DND-41 (cell line): ENCODE measurements at regions not wholly inside any gene's neighbourhood (a gene's known extent, or its start where the extent isn't known, plus 50 kb on each side); places are given as distances from the start of the nearest gene placed in this dataset.

Source experiments
- CTCF ChIP-seq: IDR thresholded peaks from 2 replicates; pipeline ENCODE4 v1.5.1; 2012; ENCODE audit warnings: borderline replicate concordance, low read length, moderate library complexity, mild to moderate bottlenecking; ENCODE audit not compliant: poor library complexity, severe bottlenecking; ENCODE audit errors: extremely low read depth
- EZH2 ChIP-seq: IDR thresholded peaks from 3 replicates; pipeline ENCODE4 v1.6.1; 2012; ENCODE audit warnings: borderline replicate concordance, low read depth, mild to moderate bottlenecking, moderate library complexity, low read length, inconsistent platforms; ENCODE audit not compliant: severe bottlenecking

- TF ChIP-seq CTCF (no peak), EZH2 (no peak)
Observed at GRCh38 chr15:62649793-62650420, 392.6 kb upstream of the TPM1 start.
